Posterior vena cava (tissue), 2 donors: ENCODE measurements at regions not wholly inside any gene's neighbourhood (a gene's known extent, or its start where the extent isn't known, plus 50 kb on each side); places are given as distances from the start of the nearest gene placed in this dataset.
A peak's percentile ranks its signal among the peaks of the same experiment; 100 is the strongest.

Source experiments
- DNase-seq: peaks from one replicate; pipeline ENCODE4 v3.0.0-alpha.2; 2020; ENCODE audit warnings: low spot score
- intact Hi-C, 2 donors: fragments of 100-400 bp; cut with DNase I; formaldehyde crosslinking; loops; one replicate each; pipeline versions ENCODE4 v1.14.1 to v1.14.2; 2022 to 2023
- microRNA-seq, 2 donors: library from miRNA; unstranded; fragments of <30 nt; microRNA quantifications; one replicate each; pipeline ENCODE4 v1.2.0, GENCODE V29; 2020 to 2021; ENCODE audit warnings: borderline microRNAs expressed in 2 of 2
- donor health status: DM: yes; HTN: yes; CAD: no.
- donor health status: DM: yes; HTN: yes; CAD: no.

GRCh38 chr2:64404002-64404731, 49.8 kb upstream of the LGALSL start:
- DNase-seq: peak; percentile 93
- intact Hi-C loops: no loop called here

Small RNA genes in the stretch of these regions (microRNA-seq; reads per million reads assigned to microRNA genes)
- gene MIR4433A: 0 reads per million in 2 donors
- gene MIR4433B: 0 reads per million in 2 donors
